ACHN (cell line): ENCODE measurements at regions not wholly inside any gene's neighbourhood (a gene's known extent, or its start where the extent isn't known, plus 50 kb on each side); places are given as distances from the start of the nearest gene placed in this dataset.
A peak's percentile ranks its signal among the peaks of the same experiment; 100 is the strongest.

ENCODE experiments used
- DNase-seq: peaks from one replicate; pipeline ENCODE4 v3.0.0-alpha.2; 2015
- in situ Hi-C: cut with HindIII; loops from 2 replicates; pipeline ENCODE4 v1.10.0; 2017; ENCODE audit warnings: low sequenced_read_pairs, low pct_ligation_motif_present, low pct_unique_long_range_greater_than_20kb

DNA sequence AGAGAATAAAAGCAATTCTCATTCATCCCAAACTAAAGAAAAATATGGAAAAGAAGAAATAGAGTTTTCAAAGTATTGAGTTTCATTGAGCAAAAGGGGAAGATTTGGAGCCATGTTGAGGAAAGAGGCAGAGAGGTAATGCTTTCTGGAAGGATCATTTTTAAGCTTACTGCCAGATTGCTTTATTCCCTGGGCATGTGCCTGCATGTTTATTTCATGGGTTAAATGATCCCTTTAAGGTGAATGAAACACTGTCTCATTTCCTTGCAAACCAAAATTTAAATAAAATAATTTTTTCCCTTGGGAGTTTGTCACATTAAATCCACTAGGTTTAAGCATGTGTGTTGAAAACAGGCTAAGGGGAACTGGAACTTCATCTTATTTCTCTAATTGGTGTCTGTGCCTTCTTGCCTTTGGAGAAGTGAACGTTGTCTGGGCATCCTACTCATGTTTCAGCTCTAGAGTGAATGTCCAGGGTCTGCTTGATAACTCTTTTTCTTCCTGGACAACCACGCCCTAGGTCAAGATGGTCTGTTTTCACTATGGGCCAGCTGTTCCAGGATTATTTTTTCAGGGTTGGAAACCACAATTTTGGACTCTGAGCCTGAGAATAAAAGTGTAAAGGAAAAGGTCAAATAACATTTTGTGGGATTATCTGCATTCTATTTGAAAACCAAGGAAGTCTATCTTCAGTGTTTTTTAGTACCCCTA is 114.1 kb upstream of the ELL2 start:
- in situ Hi-C loops: loop anchor here (25.0 kb wide), 1 partner anchor 262 kb away; no protein-coding TSS in a partner anchor
- no peak for DNase-seq

DNA sequence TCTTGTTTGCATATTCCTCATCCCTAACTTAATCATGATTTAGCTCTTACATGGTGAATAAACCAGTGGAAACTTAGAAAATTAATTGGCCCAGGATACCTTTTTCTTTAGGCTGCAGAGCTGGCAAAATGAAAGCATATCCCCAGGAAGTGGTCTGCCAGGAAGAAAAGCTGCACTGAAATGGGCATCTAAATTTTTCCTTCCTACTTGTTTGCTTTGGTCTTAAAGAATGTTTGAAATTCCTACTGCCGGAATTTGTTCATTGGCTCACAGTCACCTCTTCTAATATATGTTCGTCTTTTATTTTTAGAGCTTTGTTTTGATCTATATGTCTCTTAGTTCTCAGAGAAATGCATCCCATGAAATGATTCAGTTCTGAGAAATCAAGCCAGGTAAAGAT is 113.2 kb upstream of the ELL2 start:
- in situ Hi-C loops: loop anchor here (25.0 kb wide), 1 partner anchor 262 kb away; no protein-coding TSS in a partner anchor
- no peak for DNase-seq

DNA sequence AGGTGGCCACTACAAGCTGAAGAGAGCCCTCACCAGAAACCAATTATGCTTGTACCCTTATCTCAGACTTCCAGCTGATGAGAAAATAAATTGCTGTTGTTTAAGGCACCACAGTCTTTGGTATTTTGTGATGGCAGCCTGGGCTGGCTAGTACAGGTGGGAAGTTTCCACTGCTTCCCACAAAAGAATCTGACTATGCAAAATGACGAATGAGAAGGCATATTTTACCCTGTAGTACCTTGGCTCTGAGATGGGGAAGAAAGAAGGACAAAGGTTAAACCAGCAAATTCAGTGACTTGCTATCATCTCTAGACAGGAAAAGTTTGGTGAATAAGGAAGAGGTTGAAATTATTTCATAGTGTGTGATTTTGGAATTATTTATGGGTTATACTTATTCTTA is 112.8 kb upstream of the ELL2 start:
- in situ Hi-C loops: no loop called here
- DNase-seq: no peak

DNA sequence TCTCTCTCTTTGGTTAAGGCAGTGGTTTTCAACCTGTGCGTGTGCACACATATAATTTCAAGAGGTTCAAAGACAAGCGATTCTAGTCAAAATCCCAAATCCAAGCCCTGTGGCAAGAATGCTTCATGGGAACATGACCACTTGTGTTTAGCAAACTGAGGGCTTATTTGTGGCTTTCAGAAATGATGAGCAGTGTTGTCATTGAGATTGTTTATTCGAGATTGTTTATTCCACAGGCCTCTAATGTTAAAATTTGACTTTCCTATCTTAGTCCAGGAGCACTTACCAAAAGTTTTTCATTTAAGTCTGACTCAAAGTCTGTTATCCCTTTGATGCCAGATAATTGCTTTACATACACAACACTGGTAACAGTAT is 111.1 kb upstream of the ELL2 start:
- in situ Hi-C loops: no loop called here
- no peak for DNase-seq

DNA sequence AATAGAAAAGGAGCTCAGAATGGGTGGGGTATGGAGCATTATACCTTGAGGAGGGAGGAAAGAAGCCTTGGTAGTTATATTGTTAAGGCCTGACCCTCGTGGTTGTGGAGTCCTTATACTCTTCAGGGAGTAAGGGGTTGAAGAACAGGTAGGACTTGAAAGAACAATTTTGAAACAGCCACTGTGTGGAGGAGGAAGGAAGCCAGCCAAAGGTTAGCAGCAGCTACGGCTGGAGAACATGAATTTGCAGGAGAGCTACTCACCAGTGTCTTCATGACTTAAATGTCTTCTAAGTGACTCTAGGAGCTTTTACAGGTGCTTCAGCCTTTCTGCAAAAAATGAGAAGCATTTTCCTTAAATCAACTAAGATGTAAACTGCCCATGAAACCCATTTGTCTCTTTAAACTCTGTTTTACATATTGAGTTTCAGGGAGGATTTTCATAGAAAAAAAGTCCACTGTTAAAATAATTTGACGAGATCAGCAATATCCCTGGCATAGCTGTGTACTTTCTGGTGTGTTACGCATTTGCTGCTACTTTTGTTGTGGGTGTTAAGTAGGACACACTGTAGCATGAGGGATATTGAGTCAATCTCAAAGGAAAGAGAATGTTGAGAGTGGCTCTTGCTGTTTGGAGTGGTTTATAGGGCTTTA is 110.6 kb upstream of the ELL2 start:
- in situ Hi-C loops: no loop called here
- no peak for DNase-seq

DNA sequence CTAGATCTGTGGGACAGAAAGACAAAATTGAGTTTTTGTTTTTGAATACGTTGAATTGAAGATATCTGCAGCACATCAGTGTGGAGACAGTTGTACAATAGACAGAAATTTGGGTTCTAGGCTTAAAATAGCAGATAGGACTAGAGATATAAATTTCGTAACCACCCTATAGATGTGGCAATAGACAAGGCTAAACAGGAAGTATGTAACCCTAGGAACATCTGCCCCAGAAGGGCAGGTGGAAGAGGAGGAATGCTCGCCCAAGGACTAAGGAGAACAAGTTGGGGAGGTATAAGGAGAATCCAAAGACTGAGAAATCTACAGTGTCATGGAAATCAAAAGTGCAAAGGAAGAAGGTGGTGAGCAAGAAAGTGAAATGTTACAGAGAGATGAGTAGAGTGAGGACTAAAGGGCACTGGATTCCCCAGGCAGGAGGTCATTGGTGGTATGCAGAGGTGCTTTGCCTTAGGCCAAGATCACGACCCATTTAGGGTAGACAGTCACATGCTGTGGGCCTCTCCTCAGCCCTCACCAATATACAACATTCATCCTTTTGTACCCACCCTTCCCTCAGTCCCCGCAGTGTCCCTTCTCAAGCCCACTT is 109.1 kb upstream of the ELL2 start:
- in situ Hi-C loops: no loop called here
- no peak for DNase-seq

DNA sequence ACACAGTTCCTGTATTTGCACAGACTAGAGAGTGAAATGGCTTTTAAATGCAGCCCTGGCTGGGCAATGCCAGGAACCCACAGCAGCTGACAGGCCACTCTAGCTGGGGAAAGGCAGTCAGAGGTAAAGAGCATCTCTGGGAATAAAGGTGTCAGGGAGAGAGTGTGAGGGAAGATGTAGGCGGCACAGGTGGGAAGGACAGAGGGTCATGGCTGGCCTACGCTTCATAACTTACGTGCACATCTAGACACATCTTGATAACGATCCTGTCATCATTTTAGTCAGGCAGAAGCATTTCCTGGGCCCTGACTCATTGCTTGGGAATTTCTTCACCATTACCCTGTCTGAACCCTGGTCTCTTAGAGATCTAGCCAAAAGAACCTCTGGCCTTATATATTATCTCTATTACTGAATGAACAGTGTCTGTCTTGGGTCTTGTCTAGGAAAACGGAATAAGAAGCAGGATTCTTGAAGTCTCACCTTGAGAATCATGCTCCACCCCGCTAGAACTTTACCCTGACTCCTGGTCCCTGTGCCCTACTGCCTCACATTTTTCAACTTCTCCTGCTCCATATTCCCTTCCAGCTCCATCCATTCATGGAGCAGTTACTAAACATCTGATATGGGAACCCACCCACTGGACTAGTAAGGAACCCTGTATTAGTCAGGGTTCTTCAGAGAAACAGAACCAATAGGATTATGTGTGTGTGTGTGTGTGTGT is 106.4 kb upstream of the ELL2 start:
- in situ Hi-C loops: no loop called here
- DNase-seq: peak; percentile 84

DNA sequence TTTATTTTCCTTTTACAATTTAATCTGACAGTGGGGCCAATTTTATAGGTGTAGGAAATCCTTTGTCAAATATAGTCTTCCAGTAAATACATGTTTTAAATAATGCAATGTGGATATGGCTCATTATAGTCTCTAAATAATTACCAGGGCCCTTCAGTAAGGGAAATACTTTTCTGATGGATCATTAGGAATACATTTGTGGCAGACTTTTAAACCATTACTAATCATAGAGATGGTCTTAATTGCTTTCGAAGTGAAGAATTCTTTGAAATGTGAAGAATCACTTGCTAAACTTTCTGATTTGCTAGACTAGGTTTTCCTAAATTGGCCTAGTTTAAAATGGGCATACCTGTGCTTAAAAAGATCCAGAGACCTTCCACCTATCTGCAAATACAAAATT is 105.6 kb upstream of the ELL2 start:
- no peak for DNase-seq
- in situ Hi-C loops: no loop called here

DNA sequence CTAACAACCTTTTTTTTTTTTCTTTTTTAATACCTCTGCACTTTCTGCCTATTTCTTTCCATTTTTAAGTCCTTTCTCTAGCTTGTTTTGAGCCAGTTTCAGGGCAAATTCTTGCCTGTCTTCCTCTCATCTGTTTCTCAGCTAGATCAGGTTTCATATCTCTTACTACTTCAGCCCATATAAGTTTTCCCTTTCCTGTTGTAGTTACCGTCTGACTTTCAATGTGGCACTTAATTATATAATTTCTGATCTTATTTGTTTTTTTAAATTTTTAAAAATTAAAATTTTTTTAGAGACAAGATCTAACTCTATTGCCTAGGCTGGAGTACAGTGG is 104.7 kb upstream of the ELL2 start:
- no peak for DNase-seq
- in situ Hi-C loops: no loop called here

DNA sequence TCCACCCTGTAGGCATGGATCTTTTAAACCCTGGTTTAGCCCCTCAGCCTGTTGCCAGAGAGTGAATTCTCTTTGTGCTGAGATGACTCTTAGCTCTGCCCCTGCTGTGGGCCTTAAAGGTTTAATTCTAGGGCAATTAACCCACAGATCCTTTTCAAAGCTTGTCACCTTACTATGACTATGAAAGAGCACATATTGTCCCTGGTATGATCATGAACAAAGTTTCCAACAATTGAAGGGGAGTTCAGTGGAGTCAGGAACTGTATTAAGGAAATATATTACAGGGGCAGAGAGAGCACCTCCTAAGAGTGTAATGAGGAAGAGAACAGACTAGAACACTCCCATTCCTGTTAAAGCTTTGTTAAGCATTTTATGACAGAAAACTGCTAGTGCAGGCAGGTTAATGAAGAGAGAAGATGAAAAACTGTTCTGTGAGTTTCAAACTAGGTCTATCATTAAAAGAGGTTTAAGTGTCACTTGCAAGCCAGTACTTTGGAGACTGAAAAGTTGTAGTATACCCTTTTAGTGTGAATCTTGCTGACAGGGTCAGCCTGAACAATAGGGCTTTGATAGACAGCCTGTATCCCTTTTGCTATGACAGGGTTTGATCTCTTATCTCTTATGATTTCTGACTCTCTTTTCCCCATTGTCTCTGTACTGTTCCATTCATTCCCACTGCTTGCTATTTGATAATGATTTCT is 104.2 kb upstream of the ELL2 start:
- in situ Hi-C loops: no loop called here
- no peak for DNase-seq

DNA sequence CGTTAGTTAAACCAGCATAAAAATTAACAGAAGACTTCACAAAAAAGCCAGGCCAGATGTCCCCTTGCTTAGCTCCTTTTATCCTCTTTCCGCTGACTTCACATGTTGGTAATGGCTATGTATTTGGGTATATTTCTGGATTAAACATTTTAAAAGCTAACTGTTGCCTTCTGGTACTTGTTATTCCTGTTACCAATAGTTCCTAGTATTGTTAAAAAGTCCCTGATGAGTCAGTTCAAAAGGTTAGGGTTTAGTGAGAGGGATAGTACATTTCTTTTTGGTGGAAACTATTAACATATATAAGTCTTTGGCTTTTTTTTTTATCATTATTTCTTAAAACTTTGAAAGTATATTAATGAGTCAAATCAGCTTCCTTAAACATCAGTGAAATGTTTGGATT is 103.2 kb upstream of the ELL2 start:
- in situ Hi-C loops: no loop called here
- DNase-seq: no peak

DNA sequence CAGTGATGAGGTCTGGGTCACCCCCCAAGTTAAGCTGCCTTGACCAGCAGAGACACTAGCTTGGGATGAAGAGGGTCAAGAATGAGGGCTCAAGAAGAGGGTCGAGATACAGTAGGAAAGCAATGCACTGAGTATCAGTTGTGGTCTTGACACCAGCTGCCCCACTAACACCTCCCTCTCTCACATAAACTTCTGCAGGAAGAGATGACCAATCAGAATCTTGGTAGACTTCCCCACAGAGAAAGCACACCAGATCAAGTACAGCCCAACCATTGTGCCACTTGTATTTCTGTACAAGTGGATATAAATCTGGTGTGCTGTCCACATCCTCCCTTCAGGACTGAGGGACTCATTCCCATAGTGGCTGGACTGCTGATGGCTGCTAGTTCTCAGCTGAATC is 101.2 kb upstream of the ELL2 start:
- no peak for DNase-seq
- in situ Hi-C loops: no loop called here

DNA sequence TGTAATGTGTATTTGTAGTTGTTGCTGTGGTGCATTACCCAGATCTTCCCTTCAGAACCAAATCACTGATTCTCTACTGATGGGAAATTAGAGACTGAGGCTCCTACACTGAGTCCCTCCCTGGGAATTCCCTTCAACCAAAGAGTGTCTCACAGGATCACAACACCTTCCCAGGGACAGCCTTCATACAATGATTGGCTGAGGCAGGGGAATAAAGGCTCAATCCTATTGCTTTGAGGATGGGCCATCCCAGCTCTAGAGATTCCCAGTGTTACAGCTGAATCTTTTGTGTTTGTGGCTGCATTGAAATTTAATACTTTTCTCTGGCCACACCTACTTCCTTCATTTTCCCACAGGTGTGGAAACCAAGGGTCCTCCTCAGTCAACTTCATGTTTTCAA is 96.4 kb upstream of the ELL2 start:
- no peak for DNase-seq
- in situ Hi-C loops: no loop called here

DNA sequence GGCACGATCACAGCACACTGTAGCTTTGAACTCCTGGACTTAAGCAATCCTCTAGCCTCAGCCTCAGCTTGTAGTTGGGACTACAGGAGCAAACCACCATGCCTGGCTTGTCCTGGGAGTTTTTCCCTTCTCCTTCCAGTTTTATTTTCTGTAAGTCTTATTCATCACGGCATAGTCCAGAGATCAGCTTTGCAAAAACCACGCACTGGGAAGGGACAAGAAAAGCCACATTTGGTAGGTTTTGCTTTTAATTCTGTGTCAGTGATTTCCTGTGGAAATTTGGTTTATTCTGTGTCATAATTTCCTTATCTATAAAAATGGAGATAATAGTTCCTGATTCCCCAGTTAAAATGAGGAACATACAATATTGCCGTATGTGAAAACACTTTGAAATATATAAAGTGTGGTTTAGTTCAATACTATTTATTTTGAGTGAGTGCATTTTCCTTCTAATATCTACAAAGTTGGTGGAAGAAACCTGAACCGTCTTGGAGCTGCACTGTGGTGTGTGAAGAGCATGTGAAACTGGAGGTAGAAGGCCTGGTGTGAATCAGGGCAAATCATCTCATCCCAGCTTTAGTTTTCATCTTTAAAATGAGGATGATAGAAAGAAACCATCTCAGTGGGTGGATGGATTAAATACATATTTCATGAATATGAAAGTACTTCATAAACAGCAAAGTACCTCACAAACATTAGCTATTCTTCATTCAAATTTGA is 92.8 kb upstream of the ELL2 start:
- no peak for DNase-seq
- in situ Hi-C loops: no loop called here

DNA sequence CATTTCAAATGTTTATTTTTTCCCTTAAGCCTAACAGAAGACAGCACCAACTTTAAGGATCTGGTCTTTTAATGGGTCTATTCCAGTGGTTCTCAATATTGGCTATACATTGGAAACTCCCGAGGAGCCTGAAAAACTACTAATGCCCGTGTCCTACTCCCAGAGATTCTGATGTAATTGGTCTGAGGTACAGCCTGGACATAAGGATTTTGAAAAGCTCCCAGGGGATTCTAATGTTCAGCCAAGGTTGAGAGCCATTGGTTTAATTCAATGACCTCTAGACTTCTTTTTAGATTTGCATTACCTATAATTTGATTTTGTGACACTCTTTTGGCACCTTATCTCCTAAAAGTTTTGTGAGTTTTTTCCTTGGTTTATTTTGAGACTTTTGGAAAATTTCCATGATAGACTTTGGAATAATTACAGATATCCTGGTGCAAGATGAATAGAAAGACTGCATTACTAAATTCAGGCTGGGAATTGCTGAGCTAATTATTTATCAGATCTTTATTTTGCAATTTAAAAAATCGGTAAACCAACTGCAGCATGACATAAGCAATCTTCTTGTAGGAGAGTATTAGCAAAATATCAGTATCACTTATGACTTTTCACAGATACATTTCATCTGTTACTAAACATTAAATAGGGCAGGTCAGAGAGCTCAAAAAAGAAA is 91.5 kb upstream of the ELL2 start:
- in situ Hi-C loops: no loop called here
- DNase-seq: no peak

DNA sequence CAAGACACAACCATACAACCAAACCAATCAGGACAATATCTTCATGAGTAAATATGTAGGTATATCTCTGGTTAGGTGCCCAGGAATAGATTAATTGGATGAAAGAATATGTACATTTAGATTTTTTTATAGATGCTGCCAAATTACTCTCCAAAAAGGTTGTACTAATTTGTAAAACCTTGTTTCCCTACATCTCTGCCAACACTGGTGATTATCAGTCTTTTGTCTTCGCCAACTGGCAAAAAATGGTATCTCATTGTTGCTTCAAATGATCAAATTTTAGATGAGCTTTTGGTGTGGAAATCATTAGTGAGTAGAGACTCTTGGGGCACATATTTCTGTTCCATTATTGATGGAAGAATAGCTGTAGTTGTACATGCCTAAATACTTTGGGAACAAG is 90.7 kb upstream of the ELL2 start:
- DNase-seq: no peak
- in situ Hi-C loops: no loop called here

DNA sequence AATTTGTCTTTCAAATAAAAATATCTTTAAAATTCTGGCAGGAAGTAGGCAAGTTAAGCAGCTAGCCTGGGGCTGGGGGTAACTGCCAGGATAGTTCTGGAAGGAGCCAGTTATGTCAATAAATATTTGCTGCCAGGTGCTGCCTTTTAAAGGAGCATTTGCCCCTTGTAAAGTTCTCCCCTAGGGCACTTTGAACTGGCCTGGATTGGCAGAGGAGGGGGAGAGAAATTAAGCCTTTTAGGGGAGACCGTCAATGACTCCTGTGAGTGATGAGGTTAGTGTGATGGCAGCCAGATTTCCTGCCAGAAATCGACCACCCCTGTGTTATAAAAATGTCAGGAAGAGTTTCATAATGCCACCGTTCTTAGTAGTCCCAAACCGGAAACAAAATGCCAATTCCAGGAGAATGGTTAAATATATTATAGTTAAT is 89.8 kb upstream of the ELL2 start:
- in situ Hi-C loops: no loop called here
- no peak for DNase-seq

DNA sequence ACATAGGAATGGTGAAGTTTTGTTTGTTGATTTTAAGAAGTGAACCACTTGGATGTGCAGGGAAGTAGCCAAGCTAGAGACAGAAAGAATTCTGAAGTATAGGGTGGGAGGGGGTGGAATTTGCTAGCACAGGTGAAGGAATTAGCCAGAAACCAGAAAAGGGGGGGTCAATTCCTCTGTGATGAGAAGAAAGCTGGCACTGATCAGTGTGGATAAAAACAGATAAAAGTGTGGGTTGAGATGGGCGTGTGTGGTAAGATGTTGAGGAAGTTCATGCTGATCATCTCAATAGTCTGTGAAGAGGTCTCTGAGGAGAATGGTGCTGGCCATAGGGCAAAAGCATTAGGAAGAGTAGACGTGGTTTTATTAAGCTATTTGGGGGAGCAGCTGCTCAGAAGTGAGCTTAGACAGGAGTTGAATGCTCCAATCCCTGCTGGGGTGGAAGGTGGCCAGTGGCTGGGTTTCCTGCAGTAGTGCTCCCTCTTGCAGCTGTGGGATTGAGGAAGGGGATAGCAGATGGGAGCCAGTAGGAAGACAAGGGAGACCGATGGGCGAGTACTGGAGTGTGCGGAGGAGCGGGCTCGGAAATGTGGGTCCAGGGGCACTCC is 88.7 kb upstream of the ELL2 start:
- in situ Hi-C loops: no loop called here
- no peak for DNase-seq
